T-helper 1 cell treated with Interleukin-12 subunit alpha and Interleukin-12 subunit beta and Interleukin-4 antibody, amounts not matched to agents 30 ng/mL and 1 ng/mL, for 36 hours (primary cell): ENCODE measurements at regions not wholly inside any gene's neighbourhood (a gene's known extent, or its start where the extent isn't known, plus 50 kb on each side); places are given as distances from the start of the nearest gene placed in this dataset.

Source experiments
- intact Hi-C: fragments of 100-400 bp; cut with micrococcal nuclease; formaldehyde crosslinking; loops from one replicate; pipeline ENCODE4 v1.15.1; 2024

DNA sequence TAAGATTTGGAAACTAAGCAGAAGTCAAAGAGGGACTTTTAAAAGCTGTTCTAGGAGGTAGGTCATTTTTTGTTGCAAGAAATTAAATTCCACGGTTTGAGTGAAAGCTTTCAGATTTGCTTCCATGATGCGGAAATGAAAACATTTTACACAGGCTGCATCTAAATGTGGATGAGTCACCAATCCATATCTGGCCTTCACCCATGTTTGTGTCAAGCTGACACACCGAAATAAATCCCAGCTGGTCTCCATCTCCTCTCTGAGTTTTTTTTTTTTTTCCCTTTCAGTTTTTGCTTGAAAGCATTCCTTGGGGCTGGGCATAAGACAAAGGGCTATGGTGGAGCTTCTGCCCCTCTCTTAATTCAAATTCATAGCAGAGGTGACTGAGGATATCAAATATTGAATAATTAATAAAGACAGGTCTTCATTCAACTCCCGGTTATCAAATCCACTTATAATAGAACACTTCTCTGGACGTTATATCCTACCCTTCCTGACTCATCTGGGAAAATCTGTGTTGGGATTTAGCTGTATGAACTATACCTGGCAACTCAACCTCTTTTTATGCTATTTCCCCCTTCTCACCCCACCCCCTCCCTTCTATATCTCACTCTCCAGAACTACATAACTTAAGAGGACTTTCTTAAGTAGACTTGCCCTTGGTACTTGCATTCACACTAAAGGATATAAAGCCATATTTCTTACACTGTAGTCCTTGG is 558.3 kb upstream of the GCFC2 start:
- intact Hi-C loops: no loop called here

DNA sequence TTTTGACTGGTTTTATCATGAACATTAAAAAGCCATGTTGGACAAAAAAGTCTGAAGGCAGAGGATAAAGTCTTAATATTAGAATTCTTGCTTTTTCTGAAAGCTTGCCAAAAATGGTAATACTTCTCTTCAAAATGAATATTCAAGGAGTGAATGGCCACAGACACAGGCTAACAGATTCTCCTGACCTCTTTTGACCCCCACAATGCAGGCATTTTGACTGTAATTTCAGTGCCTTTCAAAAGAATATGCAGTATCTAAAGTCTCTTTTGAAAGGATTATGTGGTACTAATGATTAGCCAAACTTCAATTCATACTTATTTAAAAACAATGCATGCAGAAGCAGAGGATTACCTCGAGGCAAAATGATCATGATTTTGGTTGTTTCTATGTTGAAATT is 557.8 kb upstream of the GCFC2 start:
- intact Hi-C loops: no loop called here

- intact Hi-C loops: no loop called here
Observed at GRCh38 chr2:76257802-76258201, 547.1 kb upstream of the GCFC2 start.

DNA sequence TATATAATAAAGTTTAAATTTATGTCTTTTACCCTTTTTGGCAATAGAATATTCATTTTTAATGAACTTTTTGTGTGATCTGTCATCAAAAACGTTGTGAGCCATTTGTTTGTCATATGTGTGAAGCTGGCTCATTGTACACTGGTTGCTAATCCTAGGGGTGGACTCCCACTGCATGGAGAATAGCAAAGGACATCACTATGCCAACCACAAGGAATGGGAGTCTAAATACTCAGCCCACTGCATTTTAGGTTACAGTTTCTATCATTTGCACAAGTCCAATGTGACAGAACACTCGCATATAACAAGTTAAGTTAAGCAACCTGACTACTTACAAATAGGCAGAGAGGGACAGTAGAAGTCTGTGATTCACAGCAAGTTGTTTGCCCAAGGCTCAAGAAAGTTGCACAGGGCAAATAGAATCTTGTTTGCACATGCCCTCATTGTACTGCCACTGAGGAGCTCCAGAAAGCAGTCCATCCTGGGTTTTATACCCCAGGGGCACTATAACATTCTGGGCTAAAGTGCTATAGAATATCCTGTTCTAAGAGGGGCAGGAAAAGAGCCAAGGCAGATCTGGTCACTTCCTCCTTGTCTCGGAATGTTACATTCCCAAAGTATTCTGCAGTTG is 545.9 kb upstream of the GCFC2 start:
- intact Hi-C loops: no loop called here

DNA sequence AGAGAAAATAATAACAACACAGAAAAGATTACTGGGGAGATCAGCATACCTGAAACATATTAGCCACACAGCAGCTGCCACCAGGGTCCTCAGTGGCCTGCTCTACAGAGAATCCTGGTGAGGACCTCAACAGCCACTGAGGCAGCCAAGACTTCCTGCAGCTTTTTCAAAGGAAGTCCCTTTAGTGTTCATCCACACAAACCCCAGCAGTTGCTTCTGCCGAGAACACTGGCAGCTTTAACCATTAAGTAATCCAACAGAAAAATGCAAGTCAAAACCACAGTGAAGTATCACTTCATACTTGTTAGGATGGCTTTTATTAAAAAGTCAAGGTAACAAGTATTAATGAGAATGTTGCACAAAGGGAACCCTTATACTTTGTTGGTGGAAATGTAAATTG is 542.0 kb upstream of the GCFC2 start:
- intact Hi-C loops: no loop called here

- intact Hi-C loops: no loop called here
Observed at GRCh38 chr2:76251342-76251741, 540.6 kb upstream of the GCFC2 start.

DNA sequence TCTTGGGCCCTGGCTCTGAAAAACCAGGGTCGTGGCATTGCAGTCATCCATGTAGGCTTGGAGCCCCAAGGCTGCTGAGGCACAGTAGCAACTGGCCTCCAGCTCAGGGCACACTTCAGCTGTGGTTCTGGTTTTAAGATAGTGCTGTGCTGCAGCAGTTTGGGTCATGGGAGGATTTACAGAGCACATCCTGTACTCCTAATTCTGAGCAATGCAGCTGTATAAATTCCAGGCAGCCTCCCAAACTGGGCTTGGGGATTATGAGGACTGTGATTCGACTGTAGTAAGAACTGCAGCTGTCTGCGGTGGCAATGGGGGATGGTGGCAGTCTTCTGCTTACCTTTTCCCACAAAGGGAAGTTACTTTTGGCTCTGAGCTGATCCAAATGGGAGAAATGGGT is 536.3 kb upstream of the GCFC2 start:
- intact Hi-C loops: no loop called here

DNA sequence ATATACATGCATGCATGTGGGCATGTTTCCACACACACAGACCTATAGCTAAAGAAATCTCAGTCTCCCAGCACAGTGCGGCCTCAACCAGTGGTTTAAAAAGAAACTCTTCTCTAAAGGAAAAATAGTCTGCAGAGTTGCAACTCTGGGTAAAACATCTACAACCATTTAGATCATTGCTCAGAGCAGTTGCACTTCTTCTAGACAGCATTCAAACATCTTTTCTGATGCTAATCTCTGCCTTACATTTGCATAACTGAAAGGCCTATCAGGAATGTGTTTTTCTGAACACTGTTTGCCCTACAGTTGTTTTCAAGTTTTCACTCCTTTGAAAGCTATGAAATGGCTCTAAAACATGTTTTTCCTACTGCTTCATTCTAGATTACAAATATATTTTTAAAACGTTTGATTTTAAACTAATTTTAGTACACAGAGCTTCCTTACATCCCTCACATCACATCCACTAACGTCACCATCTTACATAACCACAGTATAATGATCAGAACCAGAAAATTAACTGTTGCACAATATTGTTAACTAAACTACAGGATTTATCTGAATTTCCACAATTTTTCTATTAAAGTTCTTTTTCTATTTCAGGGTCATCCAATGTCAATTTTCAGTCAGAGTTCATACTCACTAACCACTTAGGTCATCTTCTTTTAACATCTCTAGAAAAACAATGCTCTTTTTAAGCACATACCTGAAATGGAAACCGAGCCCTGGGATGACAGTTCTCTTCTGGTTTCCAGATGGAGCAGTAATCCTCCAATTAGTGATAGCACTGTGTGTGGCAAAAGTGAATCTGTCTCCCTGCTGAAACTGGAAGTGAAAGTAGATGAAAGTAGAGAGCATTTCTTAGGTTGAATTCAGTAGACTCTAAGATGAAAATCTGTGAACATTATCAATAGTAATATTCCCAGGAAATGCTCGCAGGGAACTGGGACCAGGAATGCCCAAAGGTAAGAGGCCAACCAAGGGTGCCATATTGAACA is 501.6 kb upstream of the GCFC2 start:
- intact Hi-C loops: no loop called here

- intact Hi-C loops: no loop called here
Observed at GRCh38 chr2:76210551-76210950, 499.8 kb upstream of the GCFC2 start.

DNA sequence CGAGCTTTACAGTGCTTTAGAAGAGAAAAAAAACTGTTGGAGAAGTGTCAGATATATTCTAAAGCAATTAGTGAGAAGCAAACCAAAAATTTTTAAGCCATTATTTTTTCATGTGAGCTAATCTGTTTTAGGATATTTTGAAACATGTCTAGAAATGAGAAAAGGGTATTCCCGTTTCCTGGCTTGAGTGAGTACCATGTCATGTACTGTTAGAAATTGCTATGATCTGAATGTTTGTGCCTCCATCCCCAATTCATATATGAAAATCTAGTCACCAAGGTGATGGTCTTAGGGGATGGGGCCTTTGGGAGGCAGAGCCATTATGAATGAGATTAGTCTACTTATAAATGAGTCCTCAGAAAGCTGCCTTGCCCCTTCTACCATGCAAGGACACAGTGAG is 493.3 kb upstream of the GCFC2 start:
- intact Hi-C loops: no loop called here

DNA sequence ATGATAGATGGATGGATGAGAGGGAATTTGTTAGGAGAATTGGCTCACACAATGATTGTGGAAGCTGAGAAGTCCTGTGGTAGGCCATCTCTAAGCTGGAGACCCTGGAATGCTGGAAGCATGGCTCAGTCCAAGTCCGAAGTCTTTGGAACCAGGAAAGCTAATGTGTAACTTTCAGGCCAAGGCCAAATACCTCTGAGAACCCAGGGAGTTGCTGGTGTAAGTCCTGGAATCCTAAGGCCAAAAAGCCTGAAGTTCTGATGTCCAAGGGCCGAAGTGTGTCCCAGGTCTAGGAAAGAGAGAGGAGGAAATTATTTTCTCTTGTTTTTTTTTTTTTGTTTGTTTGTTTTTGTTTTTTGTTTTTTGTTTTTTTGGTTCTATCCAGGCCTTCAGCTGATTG is 492.2 kb upstream of the GCFC2 start:
- intact Hi-C loops: no loop called here

GRCh38 chr2:76197842-76198448 is 487.2 kb upstream of the GCFC2 start:
- intact Hi-C loops: loop anchor here (1.0 kb wide), 1 partner anchor 401 kb away; no protein-coding TSS in a partner anchor

- intact Hi-C loops: no loop called here
Observed at GRCh38 chr2:76197428-76197827, 486.7 kb upstream of the GCFC2 start.

DNA sequence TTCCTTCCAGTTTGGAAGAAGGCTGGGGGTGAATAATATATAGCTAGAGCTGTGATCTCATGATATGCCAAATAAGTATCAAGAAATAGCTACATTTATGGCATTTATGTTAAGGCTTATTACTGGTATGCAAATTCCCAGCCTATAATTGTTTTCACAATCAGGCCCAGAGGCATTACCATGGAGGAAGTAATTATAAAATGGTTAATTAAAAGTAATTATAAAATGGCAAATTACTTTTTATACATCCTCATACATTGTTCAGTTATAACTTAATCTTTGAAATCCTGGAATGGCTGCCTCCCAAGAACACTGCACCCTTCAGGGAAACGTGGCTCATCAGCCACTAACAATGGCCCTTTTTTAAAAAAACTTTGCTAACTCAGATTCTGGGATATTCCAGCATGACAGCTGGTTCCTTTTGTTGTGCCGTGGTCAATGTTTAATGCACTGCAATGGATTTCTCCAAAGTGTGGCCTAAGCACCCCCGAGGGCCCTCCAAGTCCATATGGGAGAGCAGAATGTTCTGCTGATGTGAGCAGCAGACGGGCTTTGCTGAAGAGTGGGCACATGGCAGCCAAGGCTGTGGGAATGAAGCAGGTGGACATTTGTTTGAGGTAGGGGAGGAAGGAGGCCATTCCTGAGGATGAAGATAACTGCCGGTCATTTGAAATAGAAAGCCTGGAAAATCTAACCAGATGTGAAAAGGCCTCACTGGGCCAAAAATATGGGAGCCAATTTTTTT is 483.5 kb upstream of the GCFC2 start:
- intact Hi-C loops: no loop called here

DNA sequence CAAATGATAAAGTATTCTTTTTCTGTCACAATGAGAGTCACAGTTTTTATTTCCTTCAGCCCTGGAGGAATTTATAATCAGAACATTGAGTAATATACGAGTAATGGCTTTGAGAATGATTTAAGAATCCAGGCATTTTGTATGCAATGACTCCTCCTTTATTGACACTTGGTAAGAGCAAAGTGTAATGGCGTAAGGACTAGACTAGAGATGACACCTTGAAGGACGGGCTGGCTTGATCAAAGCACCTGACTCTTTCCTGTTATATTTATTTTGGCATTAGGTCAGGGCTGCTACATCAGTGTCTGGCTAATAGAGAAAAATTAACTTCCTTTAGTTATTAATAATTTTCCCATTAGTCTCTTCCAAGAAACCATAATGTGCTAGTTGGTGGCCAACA is 482.4 kb upstream of the GCFC2 start:
- intact Hi-C loops: no loop called here

DNA sequence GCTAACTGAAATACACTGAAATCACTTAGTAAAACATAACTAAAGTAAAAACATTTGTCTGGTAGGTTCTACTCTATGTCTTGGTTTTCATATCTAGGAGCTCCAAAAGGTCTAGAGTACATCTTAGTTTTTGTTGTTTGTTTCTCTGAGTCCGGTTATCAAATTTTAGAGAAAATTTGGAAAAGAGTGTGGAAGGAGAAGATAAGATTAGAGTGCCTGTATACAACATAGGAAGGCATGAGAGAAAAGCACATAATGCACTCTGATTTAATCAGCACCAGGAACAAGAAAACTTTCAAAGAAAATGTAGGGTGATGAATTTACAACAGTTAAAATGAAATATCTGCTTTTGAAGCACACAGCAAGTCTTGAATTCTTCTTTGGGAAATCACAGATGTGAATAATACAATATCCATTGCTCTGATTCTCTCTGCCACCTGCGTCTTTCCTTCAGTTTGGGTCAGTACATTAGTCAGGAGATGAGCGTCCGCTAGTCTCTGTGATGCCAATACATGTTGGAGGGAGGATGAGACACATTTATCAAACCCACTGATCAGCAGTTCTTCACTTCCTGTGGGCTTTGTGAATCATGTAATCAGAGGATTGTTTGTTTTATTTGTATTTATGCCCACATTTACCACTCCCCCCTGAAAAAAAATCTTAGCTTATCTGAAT is 477.8 kb upstream of the GCFC2 start:
- intact Hi-C loops: no loop called here

GRCh38 chr2:76187415-76187814 is 476.7 kb upstream of the GCFC2 start:
- intact Hi-C loops: no loop called here

DNA sequence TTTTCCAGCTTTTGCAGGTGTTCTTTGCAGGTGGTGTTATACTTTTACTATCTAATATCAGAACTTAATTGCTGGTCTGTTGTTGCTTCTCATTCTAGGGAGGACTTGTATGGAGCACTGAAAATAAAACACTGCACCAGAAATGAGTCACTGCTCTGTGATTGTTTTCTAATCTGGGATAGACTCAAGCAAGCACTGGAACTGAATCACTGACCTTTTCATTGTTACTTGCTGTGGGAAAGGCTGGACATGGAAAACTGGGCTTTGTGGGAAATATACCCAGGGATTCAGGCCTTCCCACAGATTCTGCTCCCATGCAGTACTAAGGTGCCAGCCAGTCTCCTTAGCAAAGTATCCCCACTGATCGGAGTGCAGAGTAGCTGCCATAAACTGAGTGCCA is 470.0 kb upstream of the GCFC2 start:
- intact Hi-C loops: no loop called here

DNA sequence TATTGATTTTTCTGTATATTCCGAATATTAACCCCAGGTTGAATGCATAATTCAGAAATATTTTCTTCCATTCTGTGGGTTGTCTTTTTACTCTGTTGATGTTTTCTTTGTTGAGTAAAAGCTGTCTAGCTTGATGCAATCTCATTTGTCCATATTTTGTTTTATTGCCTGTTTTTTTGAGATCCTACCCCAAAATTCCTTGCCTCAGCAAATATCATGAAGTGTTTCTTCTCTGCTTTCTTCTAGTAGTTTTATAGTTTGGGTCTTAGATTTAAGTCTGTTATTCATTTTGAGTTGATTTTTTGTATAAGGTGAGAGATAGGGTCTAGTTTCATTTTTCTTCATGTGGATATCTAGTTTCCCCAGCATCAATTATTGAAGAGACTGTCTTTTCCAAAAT is 467.9 kb upstream of the GCFC2 start:
- intact Hi-C loops: no loop called here

GRCh38 chr2:76175295-76175694 is 464.6 kb upstream of the GCFC2 start:
- intact Hi-C loops: no loop called here
